ENCODE measurements at regions not wholly inside any gene's neighbourhood (a gene's known extent, or its start where the extent isn't known, plus 50 kb on each side); places are given as distances from the start of the nearest gene placed in this dataset.

DNA sequence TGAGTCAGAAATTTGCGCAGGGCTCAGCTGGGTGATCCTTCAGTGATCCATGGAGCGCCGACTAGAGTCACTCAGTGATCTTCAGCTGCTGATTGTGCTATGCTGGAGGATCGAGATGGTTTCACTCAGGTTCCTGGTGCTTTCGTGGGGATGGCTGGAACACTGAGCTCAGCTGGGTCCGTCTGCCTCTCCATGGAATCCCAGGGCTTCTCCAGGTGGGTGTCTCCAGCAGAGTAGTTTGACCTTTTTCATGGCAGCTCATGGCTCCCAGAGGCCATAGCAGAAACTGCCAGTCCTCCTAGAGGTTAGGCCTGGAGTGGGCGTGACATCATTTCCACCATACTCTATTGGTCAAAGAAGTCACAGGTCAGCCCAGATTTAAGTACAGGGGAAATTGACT is 88.8 kb upstream of the SIRPA start:
- DNase-seq (ENCODE audit: low spot score), result no peak
- Histone ChIP-seq H3K36me3 (no peaks in the 10 kb centered on the region), H3K9me3 (no peaks in the 10 kb centered on the region), H3K4me3 (no peak overlapping the region), H3K27me3 (replicated peaks; ENCODE audit: insufficient read depth) (no peaks in the 10 kb centered on the region), H3K27ac (peak overlapping the region in 1 of 2 donors; percentile 10), H3K4me1 (replicated peaks) (no peaks in the 10 kb centered on the region)
- intact Hi-C loops (cut with DNase I), result loop anchor here (10.0 kb wide), 1 partner anchor 138 kb away; no protein-coding TSS in a partner anchor
- TF ChIP-seq, protein P1, sequence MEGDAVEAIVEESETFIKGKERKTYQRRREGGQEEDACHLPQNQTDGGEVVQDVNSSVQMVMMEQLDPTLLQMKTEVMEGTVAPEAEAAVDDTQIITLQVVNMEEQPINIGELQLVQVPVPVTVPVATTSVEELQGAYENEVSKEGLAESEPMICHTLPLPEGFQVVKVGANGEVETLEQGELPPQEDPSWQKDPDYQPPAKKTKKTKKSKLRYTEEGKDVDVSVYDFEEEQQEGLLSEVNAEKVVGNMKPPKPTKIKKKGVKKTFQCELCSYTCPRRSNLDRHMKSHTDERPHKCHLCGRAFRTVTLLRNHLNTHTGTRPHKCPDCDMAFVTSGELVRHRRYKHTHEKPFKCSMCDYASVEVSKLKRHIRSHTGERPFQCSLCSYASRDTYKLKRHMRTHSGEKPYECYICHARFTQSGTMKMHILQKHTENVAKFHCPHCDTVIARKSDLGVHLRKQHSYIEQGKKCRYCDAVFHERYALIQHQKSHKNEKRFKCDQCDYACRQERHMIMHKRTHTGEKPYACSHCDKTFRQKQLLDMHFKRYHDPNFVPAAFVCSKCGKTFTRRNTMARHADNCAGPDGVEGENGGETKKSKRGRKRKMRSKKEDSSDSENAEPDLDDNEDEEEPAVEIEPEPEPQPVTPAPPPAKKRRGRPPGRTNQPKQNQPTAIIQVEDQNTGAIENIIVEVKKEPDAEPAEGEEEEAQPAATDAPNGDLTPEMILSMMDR (IDR thresholded peaks at IDR 0.05), result no peak
- TF ChIP-seq POLR2AphosphoS5 (IDR thresholded peaks at IDR 0.05) (no peak), POLR2A (IDR thresholded peaks at IDR 0.05) (no peak)
- WGBS, result 91% methylated on average over 7 of the region's 7 CpGs

DNA sequence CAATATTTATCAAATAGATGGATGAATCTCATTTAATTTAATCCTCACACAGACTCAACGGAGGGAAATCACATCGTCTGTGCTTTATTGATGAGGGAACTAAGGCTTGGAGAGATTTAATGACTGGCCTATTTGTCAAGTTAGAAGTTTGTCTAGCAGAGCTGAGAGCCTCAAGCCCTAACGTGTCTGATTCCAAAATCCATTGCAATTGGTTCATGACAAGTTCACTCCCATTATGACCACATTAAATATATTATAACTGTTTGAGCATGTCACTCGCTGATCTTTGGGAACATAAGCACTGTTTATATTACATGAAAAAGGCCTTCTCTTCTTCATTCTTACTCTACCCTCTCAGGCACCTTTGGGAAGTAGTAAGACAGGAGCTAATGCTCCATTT is 89.4 kb upstream of the SIRPA start:
- 47% methylated on average over 4 of the region's 4 CpGs for WGBS
- H3K4me1 ChIP-seq (replicated peaks), result no peaks in the 10 kb centered on the region
- no peaks in the 10 kb centered on the region for H3K9me3 ChIP-seq

DNA sequence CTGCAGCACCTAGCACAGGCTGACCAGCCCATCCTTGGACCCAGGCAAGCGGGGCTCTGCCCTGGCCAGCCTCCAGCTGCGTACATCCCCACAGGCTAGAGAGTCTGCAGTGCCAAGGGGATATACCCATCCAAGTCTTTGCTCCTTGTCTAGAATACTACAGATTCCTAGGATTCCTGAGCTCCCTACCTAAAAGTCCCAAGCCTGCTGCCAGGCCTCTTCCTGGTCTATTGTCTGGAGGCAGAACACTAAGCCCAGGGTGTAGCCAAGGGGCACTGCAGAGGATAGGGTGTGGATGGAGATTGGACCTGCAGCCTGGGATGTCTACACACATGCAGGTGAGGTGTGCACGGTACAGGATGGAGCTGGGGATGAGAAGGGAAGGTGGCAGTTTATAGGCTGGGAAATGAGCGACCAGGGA is 90.0 kb upstream of the SIRPA start:
- no peak for TF ChIP-seq POLR2AphosphoS5 (IDR thresholded peaks at IDR 0.05)
- TF ChIP-seq, protein P1 (IDR thresholded peaks at IDR 0.05), result no peak
- TF ChIP-seq POLR2A (IDR thresholded peaks at IDR 0.05), result no peak
- no peak overlapping the region for H3K27ac ChIP-seq
- intact Hi-C loops (cut with DNase I), result loop anchor here (10.0 kb wide), 1 partner anchor 140 kb away; no protein-coding TSS in a partner anchor
- H3K4me1 ChIP-seq (replicated peaks), result no peaks in the 10 kb centered on the region
- WGBS, result 68% methylated on average over 4 of the region's 4 CpGs
- H3K27me3 ChIP-seq (replicated peaks; ENCODE audit: insufficient read depth), result no peaks in the 10 kb centered on the region
- H3K4me3 ChIP-seq, result no peak overlapping the region
- H3K36me3 ChIP-seq, result no peaks in the 10 kb centered on the region
- no peak for DNase-seq (ENCODE audit: low spot score)
- H3K9me3 ChIP-seq, result no peaks in the 10 kb centered on the region

More for the DNA sequence above, 89.4 kb upstream of the SIRPA start:
- intact Hi-C loops (cut with DNase I), result loop anchor here (10.0 kb wide), 1 partner anchor 139 kb away; no protein-coding TSS in a partner anchor
- Histone ChIP-seq H3K27me3 (replicated peaks; ENCODE audit: insufficient read depth) (no peaks in the 10 kb centered on the region), H3K27ac (peak overlapping the region in 1 of 2 donors; percentile 10), H3K4me3 (no peak overlapping the region), H3K36me3 (no peaks in the 10 kb centered on the region)
- no peak for DNase-seq (ENCODE audit: low spot score)
- no peak for TF ChIP-seq POLR2A (IDR thresholded peaks at IDR 0.05)
- TF ChIP-seq POLR2AphosphoS5 (IDR thresholded peaks at IDR 0.05), result peak; percentile 13
- TF ChIP-seq, protein P1 (IDR thresholded peaks at IDR 0.05), result no peak

DNA sequence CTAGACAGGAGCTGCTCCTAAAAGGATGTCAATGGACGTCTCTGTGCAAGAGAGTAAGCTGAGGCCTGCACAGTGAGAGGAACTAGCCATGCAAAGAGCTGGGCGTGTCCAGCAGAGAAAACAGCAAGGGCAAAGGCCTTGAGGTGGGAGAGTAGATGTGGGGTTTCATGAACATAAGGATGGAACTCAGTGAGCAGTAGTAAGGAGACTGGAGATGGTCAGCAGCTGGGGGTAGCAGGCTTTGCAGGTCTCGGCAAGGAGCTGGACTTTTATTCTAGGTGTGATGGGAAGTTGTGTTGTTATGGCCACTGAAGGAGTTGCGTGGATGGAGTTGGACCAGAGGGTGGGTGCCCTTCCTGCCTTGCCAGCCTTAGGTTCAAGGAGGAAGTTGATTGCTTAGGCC is 90.7 kb upstream of the SIRPA start:
- Histone ChIP-seq H3K4me1 (replicated peaks) (no peaks in the 10 kb centered on the region), H3K36me3 (no peaks in the 10 kb centered on the region), H3K9me3 (no peaks in the 10 kb centered on the region), H3K27me3 (replicated peaks; ENCODE audit: insufficient read depth) (no peaks in the 10 kb centered on the region), H3K27ac (no peak overlapping the region), H3K4me3 (no peak overlapping the region)
- TF ChIP-seq POLR2A (IDR thresholded peaks at IDR 0.05) (no peak), POLR2AphosphoS5 (IDR thresholded peaks at IDR 0.05) (no peak)
- TF ChIP-seq, protein P1 (IDR thresholded peaks at IDR 0.05), result no peak
- WGBS, result 93% methylated on average over 4 of the region's 4 CpGs
- intact Hi-C loops (cut with DNase I), result loop anchor here (10.0 kb wide), 1 partner anchor 140 kb away; no protein-coding TSS in a partner anchor
- DNase-seq (ENCODE audit: low spot score), result no peak

DNA sequence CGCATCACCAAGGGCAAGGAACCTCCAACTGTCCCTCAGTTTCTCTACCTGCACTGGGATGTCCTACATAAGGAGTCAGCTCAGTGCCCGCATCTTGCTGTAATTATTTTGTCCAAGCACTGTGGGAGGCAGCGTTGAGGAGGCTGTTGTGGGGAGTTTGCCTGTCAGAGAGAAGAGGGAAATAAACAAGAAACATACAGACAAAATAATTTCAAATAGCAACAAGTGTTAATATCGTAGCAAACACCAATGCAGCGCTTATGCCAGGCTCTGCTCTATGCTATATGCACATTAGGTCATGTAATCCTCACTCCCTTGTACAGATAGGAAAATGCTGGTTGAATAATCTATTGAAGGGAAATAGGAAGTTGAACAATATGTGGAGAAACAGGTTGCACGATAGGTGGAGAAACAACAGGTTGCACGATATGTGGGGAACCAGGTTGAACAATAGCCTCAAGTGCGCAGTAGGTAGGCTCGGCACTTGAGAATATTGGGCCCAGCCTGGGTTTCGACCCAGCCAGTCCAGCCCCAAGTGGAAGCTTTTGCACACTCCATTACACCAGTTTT is 91.2 kb upstream of the SIRPA start:
- H3K27ac ChIP-seq, result no peak overlapping the region
- TF ChIP-seq, protein P1 (IDR thresholded peaks at IDR 0.05), result no peak
- TF ChIP-seq POLR2AphosphoS5 (IDR thresholded peaks at IDR 0.05), result no peak
- no peak for TF ChIP-seq POLR2A (IDR thresholded peaks at IDR 0.05)
- no peaks in the 10 kb centered on the region for H3K9me3 ChIP-seq
- intact Hi-C loops (cut with DNase I), result loop anchor here (10.0 kb wide), 1 partner anchor 141 kb away; no protein-coding TSS in a partner anchor
- H3K4me3 ChIP-seq, result peak overlapping the region; percentile 36 to 47
- H3K36me3 ChIP-seq, result no peaks in the 10 kb centered on the region
- H3K4me1 ChIP-seq (replicated peaks), result no peaks in the 10 kb centered on the region
- DNase-seq (ENCODE audit: low spot score), result no peak
- 60% methylated on average over 10 of the region's 10 CpGs for WGBS
- H3K27me3 ChIP-seq (replicated peaks; ENCODE audit: insufficient read depth), result no peaks in the 10 kb centered on the region

Measured in prostate gland (tissue), 2 donors.